GM19099 (cell line): ENCODE measurements at regions not wholly inside any gene's neighbourhood (a gene's known extent, or its start where the extent isn't known, plus 50 kb on each side); places are given as distances from the start of the nearest gene placed in this dataset.

ENCODE experiments used
- POLR2A ChIP-seq: IDR thresholded peaks from 3 replicates; pipeline ENCODE4 v1.6.1; 2011; ENCODE audit warnings: low read depth; ENCODE audit not compliant: insufficient read length; ENCODE audit errors: extremely low read depth

DNA sequence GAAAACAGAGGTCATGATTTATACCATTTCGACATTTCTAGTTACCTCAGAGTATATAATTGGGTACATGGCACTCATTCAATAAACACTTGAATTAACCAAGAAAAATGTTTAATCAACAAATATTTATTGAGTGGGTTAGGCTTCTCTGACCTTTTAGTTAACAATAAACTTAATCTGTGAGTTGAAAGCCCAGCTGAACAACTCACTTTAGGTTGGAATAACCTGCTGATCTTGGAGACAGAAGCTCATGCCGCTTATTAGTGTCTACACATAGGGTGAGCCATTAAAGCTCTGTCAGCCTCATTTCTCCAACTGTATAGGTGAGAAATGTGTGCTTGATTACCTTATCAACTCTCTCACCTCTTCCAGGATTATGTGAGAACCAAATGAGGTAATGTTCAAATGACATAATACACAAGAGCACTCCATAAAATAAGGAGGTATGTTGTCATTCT is 98.2 kb upstream of the DTNBP1 start:
- no peak for TF ChIP-seq POLR2A

DNA sequence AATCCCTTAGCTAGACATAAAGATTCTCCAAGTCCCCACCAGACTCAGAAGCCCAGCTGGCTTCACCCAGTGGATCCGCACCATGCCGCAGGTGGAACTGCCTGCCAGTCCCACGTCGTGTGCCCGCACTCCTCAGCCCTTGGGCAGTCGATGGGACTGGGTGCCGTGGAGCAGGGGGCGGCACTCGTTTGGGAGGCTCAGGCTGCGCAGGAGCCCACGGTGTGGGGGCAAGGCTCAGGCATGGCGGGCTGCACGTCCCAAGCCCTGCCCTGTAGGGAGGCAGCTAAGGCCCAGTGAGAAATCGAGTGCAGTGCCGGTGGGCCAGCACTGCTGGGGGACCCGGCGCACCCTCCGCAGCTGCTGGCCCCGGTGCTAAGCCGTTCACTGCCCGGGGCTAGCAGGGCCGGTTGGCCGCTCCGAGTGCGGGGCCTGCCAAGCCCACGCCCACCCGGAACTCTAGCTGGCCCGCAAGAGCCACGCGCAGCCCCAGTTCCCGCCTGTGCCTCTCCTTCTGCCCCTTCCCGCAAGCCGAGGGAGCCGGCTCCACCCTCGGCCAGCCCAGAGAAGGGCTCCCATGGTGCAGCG is 95.9 kb upstream of the DTNBP1 start:
- TF ChIP-seq POLR2A: no peak

DNA sequence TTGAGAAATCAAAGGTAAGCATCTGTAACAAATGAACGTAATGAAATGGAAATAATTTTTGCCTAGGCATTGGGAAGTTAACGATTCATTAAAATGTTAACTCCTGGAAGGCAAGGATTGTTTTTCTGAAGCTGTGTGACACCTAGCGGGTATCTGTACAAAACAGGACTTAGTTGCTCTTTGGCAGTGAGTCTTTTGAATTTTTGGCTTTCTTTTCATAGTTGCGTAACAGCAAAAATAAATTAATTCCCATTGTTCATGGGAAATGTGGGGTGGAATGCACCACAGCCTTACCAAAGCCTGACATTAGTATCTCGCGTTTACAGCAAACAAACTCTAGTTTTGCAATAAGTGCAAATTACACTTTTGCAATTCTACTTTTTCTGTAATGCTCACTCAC is 92.7 kb upstream of the DTNBP1 start:
- no peak for TF ChIP-seq POLR2A

DNA sequence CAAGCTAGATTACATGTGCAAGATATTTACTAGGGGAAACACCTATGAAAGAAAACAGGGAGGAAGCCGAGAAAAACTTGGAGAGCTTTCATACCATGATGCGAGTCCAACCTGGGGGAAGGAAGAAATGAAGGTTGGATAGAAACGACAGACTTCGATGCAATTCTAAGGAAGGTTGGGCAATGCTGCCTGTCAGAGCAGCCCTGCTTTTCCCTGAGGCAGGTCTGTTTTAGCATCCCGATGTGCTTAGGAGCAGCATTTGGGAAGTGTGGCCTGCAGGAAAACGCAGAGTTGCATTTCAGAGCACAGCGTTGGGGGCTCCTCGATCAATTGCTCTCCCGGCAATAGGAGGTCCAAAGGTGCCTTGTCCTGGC is 91.9 kb upstream of the DTNBP1 start:
- TF ChIP-seq POLR2A: no peak

DNA sequence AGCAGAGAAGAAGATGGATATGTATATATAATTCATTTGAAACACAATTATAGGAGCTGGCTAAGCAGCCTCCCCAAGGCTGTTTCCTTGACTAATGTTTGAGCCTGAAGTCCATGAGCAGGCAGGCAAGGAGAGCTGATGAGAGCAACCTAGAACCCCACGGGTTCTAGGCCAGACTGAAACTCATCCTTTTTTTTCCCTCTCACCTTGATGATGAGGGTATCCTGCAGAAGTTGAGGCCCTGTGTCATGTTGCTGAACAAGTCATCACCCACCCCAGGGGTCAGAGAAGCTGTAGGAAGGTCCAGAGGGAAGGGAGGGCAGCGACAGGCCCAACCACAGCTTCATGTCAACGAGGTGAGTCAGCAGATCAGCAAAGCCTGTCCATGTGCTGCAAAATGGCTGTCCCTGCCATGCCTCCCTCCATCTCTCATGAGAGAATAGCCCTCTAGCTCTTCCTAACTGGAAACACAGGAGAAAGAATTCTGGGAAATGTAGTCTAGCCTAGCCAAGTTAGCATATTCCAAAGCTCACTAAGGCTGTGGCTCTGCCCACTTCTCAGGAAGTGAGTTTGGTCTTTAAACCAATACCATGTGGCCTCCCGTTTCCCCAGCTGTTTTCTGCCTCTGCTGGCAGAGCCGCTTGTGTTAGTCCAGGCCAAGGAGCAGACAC is 91.3 kb upstream of the DTNBP1 start:
- no peak for TF ChIP-seq POLR2A

DNA sequence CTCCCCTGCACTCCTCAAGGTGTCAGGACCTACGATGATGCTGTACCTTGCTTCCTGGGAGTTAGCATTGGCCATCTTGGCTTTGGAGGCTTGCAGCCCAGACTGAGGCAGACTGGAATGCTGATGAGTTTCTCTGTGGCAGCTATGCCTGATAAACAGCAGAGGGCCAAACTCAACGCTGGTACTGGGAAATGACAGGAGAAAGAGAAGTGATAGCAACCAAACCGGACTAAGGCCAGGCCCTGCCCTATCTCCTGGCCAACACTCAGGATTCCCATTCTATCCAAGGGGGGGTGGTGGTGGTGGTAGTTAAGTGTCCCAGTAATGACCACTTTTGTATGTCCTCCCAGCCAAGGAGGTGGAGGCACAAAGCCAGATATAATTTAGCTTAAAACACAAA is 90.0 kb upstream of the DTNBP1 start:
- no peak for TF ChIP-seq POLR2A

DNA sequence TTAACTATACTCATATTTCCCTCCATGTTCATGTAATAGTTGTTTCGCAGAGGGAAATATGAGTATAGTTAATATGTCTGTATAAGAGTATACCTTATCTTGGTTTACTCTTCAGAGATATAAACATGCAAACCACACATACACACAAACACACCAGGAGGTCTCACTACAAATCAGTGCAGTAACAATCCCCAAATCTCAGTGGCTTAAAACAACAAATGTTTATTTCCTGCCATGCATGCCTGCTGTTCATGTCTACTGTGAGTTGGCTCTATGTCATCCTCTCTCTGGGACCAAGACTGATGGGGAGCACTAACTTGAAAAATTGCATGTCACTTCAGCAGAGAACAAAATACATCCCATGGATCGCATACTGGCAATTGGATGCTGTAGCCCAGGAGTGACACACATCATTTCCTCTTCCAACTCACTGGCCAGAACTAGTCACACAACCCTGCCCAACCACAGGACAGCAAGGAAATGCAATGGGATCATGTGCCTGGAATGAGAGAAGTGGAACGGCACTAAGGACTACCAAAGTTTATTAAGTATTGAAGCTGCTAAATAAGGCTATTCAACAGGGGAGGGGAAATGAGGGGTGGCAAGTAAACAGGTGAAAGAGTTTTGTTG is 89.0 kb upstream of the DTNBP1 start:
- TF ChIP-seq POLR2A: no peak

DNA sequence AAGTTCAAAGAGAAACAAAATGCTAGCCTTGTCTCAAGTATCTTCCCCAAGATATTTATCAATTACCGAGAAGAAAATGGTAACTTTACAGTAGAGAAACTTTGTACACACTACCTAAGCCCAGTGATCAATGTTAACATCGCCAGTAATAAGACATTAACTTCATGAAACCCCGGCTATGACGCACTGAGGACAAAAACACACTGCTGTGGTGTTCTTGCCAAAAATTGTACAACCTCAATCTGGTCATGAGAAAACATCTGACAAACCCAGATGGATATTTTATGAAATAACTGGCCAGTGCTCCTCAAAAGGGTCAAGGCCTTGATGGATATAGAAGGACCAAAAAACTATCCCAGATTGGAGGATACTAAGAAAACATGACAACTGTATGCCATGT is 85.5 kb upstream of the DTNBP1 start:
- no peak for TF ChIP-seq POLR2A

DNA sequence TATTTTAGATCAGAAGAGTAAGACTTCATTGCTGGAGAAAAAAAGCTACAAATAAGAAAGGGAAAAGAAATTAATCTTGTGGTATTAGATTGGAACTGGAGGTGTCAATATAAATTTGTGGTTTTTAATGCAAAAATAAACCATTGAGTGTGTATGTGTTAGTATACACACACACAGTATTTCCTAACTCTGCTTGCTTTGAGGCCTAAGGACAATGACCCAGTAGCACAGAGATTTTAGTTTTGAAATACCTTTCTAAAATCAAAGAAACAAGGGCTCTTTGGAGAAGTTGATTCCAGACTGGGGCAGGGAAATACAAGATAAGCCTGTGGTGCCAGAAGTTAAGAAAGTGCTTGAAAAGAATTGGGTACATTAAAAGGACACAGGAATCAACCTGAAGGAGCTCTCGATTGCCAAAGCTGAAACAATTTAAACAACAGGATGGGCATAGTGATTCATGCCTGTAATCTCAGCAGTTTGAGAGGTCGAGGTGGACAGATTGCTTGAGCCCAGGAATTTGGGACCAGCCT is 84.6 kb upstream of the DTNBP1 start:
- no peak for TF ChIP-seq POLR2A

DNA sequence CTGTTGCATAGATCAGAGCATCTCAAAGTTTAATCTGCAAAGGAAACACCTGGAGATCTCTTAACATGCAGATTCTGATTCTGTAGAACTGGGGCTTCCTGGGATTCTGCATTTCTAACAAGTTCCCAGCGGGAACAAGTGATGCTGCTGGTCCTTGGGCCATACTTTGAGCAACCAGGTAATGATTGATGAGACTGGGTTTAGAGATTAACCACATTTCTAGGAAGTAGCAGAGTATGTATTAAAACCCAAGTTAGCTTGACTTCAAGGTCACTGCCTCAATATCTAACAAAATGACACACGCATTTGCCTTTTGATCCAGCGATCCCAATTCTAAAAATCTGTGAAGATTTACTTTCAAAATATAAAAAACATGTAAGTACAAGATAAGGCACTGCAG is 83.0 kb upstream of the DTNBP1 start:
- TF ChIP-seq POLR2A: no peak

DNA sequence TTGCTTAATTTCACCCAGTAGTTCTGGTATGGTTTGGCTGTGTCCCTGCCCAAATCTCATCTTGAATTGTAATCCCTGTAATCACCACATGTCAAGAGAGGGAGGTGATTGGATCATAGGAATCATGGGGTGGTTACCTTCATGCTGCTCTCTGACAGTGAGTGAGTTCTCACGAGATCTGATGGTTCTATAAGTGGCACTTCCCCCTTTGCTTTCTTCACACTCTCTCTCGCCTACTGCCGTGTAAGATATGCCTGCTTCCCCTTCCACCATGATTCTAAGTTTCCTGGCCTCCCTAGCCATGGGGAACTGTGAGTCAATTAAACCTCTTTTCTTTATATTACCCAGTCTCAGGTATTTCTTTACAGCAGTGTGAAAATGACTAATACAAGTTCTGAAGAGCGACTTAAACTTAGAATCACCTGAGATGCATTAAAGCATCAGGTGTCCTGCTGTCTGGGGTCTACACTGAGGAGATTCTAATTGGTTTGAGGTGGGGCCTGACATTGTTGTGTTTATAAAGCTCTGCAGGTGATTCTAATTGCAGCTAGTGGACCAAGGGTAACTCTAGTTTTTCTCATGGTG is 82.1 kb upstream of the DTNBP1 start:
- TF ChIP-seq POLR2A: no peak

DNA sequence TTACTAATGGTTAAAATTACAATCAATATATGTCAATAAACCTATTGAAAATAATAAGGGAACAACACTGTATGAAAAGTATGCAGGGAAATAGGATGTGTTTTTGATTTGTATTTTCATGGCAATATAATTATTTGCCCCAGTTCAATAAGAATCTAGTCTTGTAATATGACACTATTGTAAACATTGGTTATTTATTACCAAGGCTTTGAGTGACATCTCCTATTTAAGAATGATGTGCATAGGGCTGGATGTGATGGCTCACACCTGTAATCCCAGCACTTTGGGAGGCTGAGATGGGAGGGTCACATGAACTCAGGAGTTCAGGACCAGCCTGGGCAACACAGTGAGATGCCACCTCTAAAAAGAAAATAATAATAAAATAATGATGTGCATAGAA is 78.6 kb upstream of the DTNBP1 start:
- TF ChIP-seq POLR2A: no peak

DNA sequence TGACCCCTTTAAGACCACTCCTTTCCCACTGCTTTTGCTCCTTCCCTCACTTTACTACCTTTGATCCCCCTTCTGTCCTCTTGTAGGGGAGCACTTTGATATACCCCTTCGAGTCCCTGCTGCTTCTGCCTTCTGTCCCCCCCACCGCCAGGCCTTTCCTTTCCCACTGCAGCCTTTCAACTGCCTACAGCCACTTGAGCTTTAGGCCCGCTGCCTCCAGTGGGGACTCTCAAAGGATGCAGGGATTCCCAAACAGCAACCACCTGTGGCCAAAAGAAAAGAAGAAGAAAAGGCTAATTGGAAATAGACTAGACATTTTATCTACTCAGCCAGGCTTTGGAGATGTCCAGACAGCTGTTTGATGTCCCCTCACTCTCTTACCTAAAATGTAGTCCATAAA is 77.0 kb upstream of the DTNBP1 start:
- TF ChIP-seq POLR2A: no peak

DNA sequence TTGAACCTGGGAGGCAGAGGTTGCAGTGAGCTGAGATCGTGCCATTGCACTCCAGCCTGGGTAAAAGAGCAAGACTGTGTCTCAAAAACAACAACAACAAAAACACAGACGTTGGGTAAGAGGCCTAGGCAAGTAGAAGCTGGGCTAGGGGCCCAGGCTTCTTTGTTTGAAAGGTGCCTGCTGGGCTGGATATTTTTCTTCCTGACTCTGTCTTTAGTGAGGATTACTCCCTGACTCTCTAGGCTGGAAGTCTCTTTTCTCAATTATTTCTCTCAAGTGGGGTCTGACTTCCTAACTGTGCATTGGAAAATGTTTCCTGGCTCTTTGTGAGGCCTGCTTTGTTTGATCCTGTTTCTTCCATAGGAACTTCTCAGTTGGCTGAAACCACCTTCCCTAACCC is 76.5 kb upstream of the DTNBP1 start:
- no peak for TF ChIP-seq POLR2A

DNA sequence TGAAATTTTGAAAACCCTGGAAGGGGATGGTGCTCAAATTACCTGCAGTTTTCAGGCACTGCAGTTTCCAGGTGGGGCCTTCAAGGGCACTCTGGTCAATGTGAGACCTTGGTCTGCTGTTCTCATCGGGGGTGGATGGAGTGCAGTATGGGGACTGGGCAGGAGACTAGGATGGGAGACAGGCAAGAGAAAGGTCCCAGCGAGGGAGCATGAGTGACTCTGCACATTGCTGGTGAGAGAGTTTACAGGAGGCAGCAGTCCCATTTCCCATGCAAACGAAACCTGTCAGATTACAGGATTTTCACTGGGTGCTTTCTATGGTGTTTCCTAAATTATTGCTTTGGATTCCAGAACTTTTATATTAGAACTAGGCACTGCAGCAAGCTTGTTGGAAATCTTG is 73.5 kb upstream of the DTNBP1 start:
- no peak for TF ChIP-seq POLR2A
